Suprapubic skin (tissue), 4 donors: ENCODE measurements at regions not wholly inside any gene's neighbourhood (a gene's known extent, or its start where the extent isn't known, plus 50 kb on each side); places are given as distances from the start of the nearest gene placed in this dataset.

Experiments
- DNase-seq, 2 donors: peaks; one replicate each; pipeline ENCODE4 v3.0.0-alpha.2; 2019; ENCODE audit warnings: low spot score in 2 of 2
- H3K27ac ChIP-seq: fragments of 200-600 bp; sonication (generic); one replicate; pipeline ENCODE4 v1.5.1; 2019
- H3K27me3 ChIP-seq: fragments of 200-600 bp; sonication (generic); one replicate; pipeline ENCODE4 v1.5.1; 2019
- H3K36me3 ChIP-seq: fragments of 200-600 bp; sonication (generic); one replicate; pipeline ENCODE4 v1.5.1; 2019
- H3K4me1 ChIP-seq: fragments of 200-600 bp; sonication (generic); one replicate; pipeline ENCODE4 v1.5.1; 2019
- H3K4me3 ChIP-seq: fragments of 200-600 bp; sonication (generic); one replicate; pipeline ENCODE4 v1.5.1; 2019; ENCODE audit warnings: mild to moderate bottlenecking
- H3K9me3 ChIP-seq: fragments of 200-600 bp; sonication (generic); one replicate; pipeline ENCODE4 v1.5.1; 2019
- EP300 ChIP-seq: sonication (generic); formaldehyde crosslinking; IDR thresholded peaks from one replicate; pipeline ENCODE4 v1.6.1; 2017; ENCODE audit warnings: antibody characterized with exemption
- POLR2A ChIP-seq, 2 donors: fragments of 450-650 bp; IDR thresholded peaks; one replicate each; pipeline ENCODE4 v1.6.1; 2017; ENCODE audit warnings: antibody characterized with exemption in 2 of 2, mild to moderate bottlenecking in 2 of 2, moderate library complexity in 2 of 2
- POLR2AphosphoS5 ChIP-seq, 3 donors: sonication (generic); formaldehyde crosslinking; IDR thresholded peaks; one replicate each; pipeline ENCODE4 v1.6.1; 2017; ENCODE audit warnings: antibody characterized with exemption in 3 of 3
- WGBS: methylation state at CpG from one replicate; pipeline ENCODE4 v1.1.5; 2018; 5-methylcytosine and 5-hydroxymethylcytosine counted together
- TF ChIP-seq, protein P1 (sequence below), 2 donors: fragments of 200-600 bp in 1 of 2; fragments of 450-650 bp in 1 of 2; sonication (generic) in 1 of 2; IDR thresholded peaks; one replicate each; pipeline ENCODE4 v1.5.1; 2016 to 2019; ENCODE audit warnings: antibody characterized with exemption in 2 of 2, mild to moderate bottlenecking in 1 of 2, moderate library complexity in 1 of 2

DNA sequence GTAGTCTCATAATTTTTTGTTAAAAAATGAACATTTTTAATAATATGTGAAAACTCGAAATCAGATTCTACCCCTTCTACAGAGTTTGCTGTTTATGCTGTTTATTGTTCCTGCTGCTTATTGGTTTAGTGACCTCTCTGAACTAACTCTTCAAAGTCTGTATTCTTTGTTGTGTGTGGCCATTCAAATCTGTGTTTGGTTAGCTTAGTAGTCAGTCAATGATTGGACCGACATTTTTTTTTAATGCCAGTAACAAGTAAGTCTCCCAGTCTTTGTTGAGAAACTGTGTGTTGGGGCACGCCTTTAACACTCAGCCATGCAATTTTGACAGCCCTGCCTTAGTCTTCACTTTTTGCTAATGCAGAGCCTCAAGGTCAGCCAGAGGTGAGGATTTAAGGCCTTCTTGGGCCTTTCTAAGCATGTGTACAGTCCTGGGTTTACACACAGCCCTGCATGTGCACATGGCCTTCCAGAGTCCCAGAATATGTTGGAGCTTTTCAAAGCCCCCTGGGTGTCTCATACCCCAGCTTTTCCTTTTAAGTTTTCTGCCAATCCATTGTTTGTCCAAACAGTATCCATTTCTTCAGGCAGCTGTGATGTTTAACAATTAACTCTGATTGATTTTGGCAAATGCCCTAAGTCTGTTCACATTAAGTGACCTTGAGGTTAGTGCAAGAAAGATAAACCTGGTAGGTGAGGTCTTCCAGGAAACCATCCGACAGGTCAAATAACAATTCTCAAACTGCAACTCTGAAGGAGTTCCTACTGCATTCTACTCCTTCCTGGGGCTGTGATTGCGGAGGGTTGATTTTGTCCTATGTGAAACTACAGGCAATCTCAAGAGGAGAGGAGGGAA lies 389.3 kb downstream of the PMP22 start:
- no peak for DNase-seq
- Histone ChIP-seq H3K4me1 (no peaks in the 10 kb centered on the region), H3K9me3 (no peaks in the 10 kb centered on the region), H3K27me3 (no peaks in the 10 kb centered on the region), H3K4me3 (no peak overlapping the region), H3K27ac (no peak overlapping the region), H3K36me3 (no peaks in the 10 kb centered on the region)
- TF ChIP-seq EP300 (no peak), POLR2AphosphoS5 (IDR thresholded peaks at IDR 0.05) (no peak), POLR2A (IDR thresholded peaks at IDR 0.05) (no peak)
- TF ChIP-seq, protein P1, sequence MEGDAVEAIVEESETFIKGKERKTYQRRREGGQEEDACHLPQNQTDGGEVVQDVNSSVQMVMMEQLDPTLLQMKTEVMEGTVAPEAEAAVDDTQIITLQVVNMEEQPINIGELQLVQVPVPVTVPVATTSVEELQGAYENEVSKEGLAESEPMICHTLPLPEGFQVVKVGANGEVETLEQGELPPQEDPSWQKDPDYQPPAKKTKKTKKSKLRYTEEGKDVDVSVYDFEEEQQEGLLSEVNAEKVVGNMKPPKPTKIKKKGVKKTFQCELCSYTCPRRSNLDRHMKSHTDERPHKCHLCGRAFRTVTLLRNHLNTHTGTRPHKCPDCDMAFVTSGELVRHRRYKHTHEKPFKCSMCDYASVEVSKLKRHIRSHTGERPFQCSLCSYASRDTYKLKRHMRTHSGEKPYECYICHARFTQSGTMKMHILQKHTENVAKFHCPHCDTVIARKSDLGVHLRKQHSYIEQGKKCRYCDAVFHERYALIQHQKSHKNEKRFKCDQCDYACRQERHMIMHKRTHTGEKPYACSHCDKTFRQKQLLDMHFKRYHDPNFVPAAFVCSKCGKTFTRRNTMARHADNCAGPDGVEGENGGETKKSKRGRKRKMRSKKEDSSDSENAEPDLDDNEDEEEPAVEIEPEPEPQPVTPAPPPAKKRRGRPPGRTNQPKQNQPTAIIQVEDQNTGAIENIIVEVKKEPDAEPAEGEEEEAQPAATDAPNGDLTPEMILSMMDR (IDR thresholded peaks at IDR 0.05): no peak
- 91% methylated on average over 5 of the region's 5 CpGs for WGBS

DNA sequence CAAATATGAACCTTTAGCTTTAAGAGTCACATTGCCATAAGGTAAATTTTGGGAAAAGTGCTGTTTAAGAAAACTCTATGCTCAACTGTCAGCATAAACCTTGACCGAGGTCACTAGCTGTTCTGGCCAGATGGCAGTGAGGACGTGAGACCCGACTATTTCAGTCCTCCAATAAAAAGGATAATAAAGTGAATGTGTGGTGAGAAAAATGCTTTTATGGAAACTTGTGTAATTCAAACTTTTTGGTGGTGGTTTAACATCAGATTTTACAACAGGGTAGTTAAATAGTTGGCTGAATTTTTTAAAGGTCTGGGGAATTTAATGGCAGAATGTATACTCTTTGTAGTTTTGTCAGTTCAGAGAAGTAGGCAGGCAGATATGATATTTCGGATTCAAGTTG lies 391.1 kb downstream of the PMP22 start:
- H3K27me3 ChIP-seq: no peaks in the 10 kb centered on the region
- no peak overlapping the region for H3K27ac ChIP-seq
- no peak overlapping the region for H3K4me3 ChIP-seq
- WGBS: 92% methylated on average over 4 of the region's 4 CpGs
- TF ChIP-seq EP300: no peak
- TF ChIP-seq POLR2AphosphoS5 (IDR thresholded peaks at IDR 0.05): no peak
- TF ChIP-seq, protein P1 (IDR thresholded peaks at IDR 0.05): no peak
- TF ChIP-seq POLR2A (IDR thresholded peaks at IDR 0.05): no peak
- H3K4me1 ChIP-seq: no peaks in the 10 kb centered on the region
- no peak for DNase-seq
- no peaks in the 10 kb centered on the region for H3K9me3 ChIP-seq
- H3K36me3 ChIP-seq: no peaks in the 10 kb centered on the region

DNA sequence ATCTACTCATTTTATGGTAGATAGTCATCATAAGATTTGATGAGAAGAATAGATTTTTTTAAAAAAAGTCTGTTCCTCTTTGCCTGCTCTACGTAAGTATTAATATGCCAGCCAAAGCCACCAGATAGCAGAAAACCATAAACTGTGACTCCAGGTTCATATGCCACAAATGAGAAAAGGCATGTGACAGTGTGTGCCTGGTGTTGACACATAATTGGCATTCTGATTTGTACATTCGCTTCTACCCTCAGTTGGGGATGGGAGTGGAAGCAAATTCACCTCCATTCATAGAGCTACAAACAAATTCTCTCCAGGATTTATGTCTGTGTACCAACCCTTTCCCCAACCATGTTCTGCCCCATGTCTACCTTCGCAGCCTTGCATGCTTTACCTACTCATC lies 391.6 kb downstream of the PMP22 start:
- H3K4me1 ChIP-seq: no peaks in the 10 kb centered on the region
- no peak overlapping the region for H3K27ac ChIP-seq
- H3K27me3 ChIP-seq: no peaks in the 10 kb centered on the region
- no peak overlapping the region for H3K4me3 ChIP-seq
- 92% methylated on average over 3 of the region's 3 CpGs for WGBS
- TF ChIP-seq EP300: no peak
- TF ChIP-seq POLR2AphosphoS5 (IDR thresholded peaks at IDR 0.05): no peak
- TF ChIP-seq, protein P1 (IDR thresholded peaks at IDR 0.05): no peak
- TF ChIP-seq POLR2A (IDR thresholded peaks at IDR 0.05): no peak
- no peaks in the 10 kb centered on the region for H3K9me3 ChIP-seq
- no peaks in the 10 kb centered on the region for H3K36me3 ChIP-seq
- no peak for DNase-seq

DNA sequence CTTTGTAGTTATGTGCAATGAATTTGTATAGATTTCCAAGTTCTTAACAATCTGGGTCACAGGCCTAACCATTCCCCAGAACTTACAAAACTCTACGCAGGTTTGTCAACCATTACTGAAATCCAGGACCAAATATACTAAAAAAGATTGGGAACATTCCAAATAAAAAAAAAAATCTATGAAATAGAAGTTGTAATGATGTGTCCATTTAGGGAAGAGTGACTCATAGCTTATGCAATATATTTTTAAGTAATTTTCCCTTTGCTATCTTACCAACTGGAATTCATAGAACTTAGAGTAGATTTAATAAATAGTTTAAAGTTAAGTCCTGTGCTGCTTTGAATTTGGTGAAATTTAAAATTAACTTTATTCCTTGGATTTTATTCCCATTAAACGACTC lies 393.2 kb downstream of the PMP22 start:
- no peak for TF ChIP-seq POLR2A (IDR thresholded peaks at IDR 0.05)
- TF ChIP-seq EP300: no peak
- TF ChIP-seq POLR2AphosphoS5 (IDR thresholded peaks at IDR 0.05): no peak
- TF ChIP-seq, protein P1 (IDR thresholded peaks at IDR 0.05): no peak
- Histone ChIP-seq H3K36me3 (no peaks in the 10 kb centered on the region), H3K27ac (no peak overlapping the region), H3K4me1 (no peaks in the 10 kb centered on the region), H3K4me3 (no peak overlapping the region), H3K9me3 (no peaks in the 10 kb centered on the region), H3K27me3 (no peaks in the 10 kb centered on the region)
- 67% methylated on average over 2 of the region's 2 CpGs for WGBS
- no peak for DNase-seq

DNA sequence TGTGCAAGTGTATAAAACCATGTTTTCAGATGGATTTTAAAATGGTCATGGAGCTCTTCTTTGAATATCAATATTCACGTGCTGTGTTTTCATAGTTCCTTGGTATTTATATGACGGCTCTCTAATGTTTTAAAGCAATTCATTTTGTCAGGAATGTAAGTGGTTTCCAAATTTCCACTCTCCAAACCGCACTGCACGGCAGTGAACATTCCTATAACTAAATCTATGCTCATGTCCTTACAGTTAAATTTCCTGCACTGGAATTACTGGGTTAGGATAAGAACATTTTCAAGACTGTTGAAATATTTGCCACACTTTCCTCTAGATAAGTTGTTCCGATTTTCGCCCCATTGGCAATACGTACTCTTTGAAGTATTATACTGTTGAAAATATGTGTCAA lies 398.9 kb downstream of the PMP22 start:
- DNase-seq: no peak
- no peaks in the 10 kb centered on the region for H3K9me3 ChIP-seq
- H3K4me3 ChIP-seq: no peak overlapping the region
- 87% methylated on average over 7 of the region's 7 CpGs for WGBS
- TF ChIP-seq POLR2AphosphoS5 (IDR thresholded peaks at IDR 0.05) (no peak), EP300 (no peak), POLR2A (IDR thresholded peaks at IDR 0.05) (no peak)
- TF ChIP-seq, protein P1 (IDR thresholded peaks at IDR 0.05): no peak
- H3K36me3 ChIP-seq: no peaks in the 10 kb centered on the region
- H3K4me1 ChIP-seq: no peaks in the 10 kb centered on the region
- no peaks in the 10 kb centered on the region for H3K27me3 ChIP-seq
- H3K27ac ChIP-seq: no peak overlapping the region
